Sigmoid colon (tissue), 6 donors: ENCODE measurements at regions not wholly inside any gene's neighbourhood (a gene's known extent, or its start where the extent isn't known, plus 50 kb on each side); places are given as distances from the start of the nearest gene placed in this dataset.
A peak's percentile ranks its signal among the peaks of the same experiment; 100 is the strongest.

Experiments used
- DNase-seq: peaks from one replicate; pipeline ENCODE4 v3.0.0-alpha.2; 2019
- H3K27ac ChIP-seq, 4 donors: fragments of 200-600 bp; sonication (generic); one replicate each; pipeline ENCODE4 v1.5.1; 2016 to 2019; ENCODE audit warnings: mild to moderate bottlenecking in 1 of 4
- H3K27me3 ChIP-seq, 3 donors: fragments of 200-600 bp; sonication (generic); one replicate each; pipeline ENCODE4 v1.5.1; 2019; ENCODE audit warnings: mild to moderate bottlenecking in 1 of 3
- H3K36me3 ChIP-seq, 4 donors: fragments of 200-600 bp; sonication (generic); one replicate each; pipeline ENCODE4 v1.5.1; 2016 to 2019
- H3K4me1 ChIP-seq, 4 donors: fragments of 200-600 bp; sonication (generic); one replicate each; pipeline ENCODE4 v1.5.1; 2017 to 2019
- H3K4me3 ChIP-seq, 4 donors: fragments of 200-600 bp; sonication (generic); one replicate each; pipeline ENCODE4 v1.5.1; 2017 to 2019; ENCODE audit warnings: mild to moderate bottlenecking in 2 of 4, moderate library complexity in 1 of 4
- H3K9me3 ChIP-seq, 4 donors: fragments of 200-600 bp in 3 of 4; sonication (generic) in 3 of 4; one replicate each; pipeline versions ENCODE4 v1.5.1 to v1.6.1; 2013 to 2019
- EP300 ChIP-seq, 4 donors: sonication (generic); formaldehyde crosslinking; IDR thresholded peaks; one replicate each; pipeline ENCODE4 v1.6.1; 2017; ENCODE audit warnings: antibody characterized with exemption in 4 of 4
- POLR2A ChIP-seq, 2 donors: fragments of 450-650 bp; IDR thresholded peaks; one replicate each; pipeline ENCODE4 v1.6.1; 2016; ENCODE audit warnings: antibody characterized with exemption in 2 of 2, mild to moderate bottlenecking in 2 of 2, moderate library complexity in 2 of 2
- POLR2AphosphoS5 ChIP-seq, 4 donors: sonication (generic); formaldehyde crosslinking; IDR thresholded peaks; one replicate each; pipeline ENCODE4 v1.6.1; 2017; ENCODE audit warnings: antibody characterized with exemption in 4 of 4
- WGBS, 2 donors: extraction: QIAGEN DNeasy Blood & Tissue Kit; methylation state at CpG; one replicate each; pipeline ENCODE4 v1.1.7; 2013; 5-methylcytosine and 5-hydroxymethylcytosine counted together
- intact Hi-C: fragments of 100-400 bp; cut with DNase I; formaldehyde crosslinking; loops from one replicate; pipeline ENCODE4 v1.15.1; 2023
- TF ChIP-seq, protein P1 (sequence below), 4 experiments: fragments of 450-650 bp in 3 of 4; fragments of 200-600 bp in 1 of 4; IDR thresholded peaks; one replicate each; pipeline ENCODE4 v1.5.1; 2016 to 2019; ENCODE audit warnings: antibody characterized with exemption in 4 of 4, mild to moderate bottlenecking in 3 of 4, moderate library complexity in 2 of 4
- donor health status: healthy with polysubstance abuse.
- donor health status: healthy.

DNA sequence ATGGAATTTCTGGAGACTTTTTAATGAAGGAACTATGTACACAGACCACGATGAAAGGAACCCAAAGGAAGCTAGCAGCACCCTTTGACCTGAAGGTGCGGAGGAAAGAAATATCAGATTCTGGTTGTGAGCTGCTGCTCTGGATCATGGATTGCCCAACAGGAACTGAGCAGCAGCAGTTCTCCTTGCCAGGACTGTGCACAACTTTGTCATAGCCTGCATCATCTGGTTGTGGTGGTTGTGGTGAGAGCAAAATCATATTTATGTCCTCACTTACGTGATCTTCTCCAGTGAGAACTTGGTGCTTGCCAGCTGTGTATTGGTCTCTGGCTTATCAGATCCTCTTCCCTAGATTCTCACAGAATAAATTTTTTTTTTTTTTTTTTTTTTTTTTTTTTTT is 70.7 kb upstream of the LPAR1 start:
- 79 to 89% methylated on average over 3 of the region's 3 CpGs for WGBS, 2 donors
- Histone ChIP-seq H3K27ac (no peak overlapping the region), H3K4me3 (no peak overlapping the region), H3K36me3 (no peaks in the 10 kb centered on the region), H3K4me1 (no peaks in the 10 kb centered on the region), H3K9me3 (no peaks in the 10 kb centered on the region), H3K27me3 (no peaks in the 10 kb centered on the region)
- intact Hi-C loops, result no loop called here
- no peak for DNase-seq
- TF ChIP-seq, protein P1, sequence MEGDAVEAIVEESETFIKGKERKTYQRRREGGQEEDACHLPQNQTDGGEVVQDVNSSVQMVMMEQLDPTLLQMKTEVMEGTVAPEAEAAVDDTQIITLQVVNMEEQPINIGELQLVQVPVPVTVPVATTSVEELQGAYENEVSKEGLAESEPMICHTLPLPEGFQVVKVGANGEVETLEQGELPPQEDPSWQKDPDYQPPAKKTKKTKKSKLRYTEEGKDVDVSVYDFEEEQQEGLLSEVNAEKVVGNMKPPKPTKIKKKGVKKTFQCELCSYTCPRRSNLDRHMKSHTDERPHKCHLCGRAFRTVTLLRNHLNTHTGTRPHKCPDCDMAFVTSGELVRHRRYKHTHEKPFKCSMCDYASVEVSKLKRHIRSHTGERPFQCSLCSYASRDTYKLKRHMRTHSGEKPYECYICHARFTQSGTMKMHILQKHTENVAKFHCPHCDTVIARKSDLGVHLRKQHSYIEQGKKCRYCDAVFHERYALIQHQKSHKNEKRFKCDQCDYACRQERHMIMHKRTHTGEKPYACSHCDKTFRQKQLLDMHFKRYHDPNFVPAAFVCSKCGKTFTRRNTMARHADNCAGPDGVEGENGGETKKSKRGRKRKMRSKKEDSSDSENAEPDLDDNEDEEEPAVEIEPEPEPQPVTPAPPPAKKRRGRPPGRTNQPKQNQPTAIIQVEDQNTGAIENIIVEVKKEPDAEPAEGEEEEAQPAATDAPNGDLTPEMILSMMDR (IDR thresholded peaks at IDR 0.05), result no peak
- TF ChIP-seq POLR2AphosphoS5 (IDR thresholded peaks at IDR 0.05) (no peak), EP300 (IDR thresholded peaks at IDR 0.05) (no peak), POLR2A (IDR thresholded peaks at IDR 0.05) (no peak)

DNA sequence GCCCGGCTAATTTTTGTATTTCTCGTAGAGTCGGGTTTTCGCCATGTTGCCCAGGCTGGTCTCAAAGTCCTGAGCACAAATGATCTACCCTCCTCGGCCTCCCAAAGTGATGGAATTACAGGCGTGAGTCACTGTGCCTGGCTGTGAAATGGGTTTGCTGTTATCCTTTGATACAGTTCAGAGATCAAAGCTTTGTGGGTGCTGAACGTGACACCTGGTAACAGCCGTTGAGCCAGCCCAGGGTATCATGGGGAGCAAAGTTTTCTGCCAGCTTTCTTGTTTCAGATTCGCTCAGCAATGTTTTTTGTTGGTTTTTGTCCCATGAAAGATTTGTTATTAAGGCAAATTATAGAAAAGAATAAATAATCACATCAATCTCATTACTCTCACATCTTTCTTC is 68.9 kb upstream of the LPAR1 start:
- TF ChIP-seq, protein P1 (IDR thresholded peaks at IDR 0.05), result no peak
- H3K9me3 ChIP-seq, result no peaks in the 10 kb centered on the region
- H3K4me3 ChIP-seq, result no peak overlapping the region
- intact Hi-C loops, result no loop called here
- WGBS, 2 donors, result 90 to 93% methylated on average over 9 of the region's 9 CpGs
- no peak for DNase-seq
- no peaks in the 10 kb centered on the region for H3K4me1 ChIP-seq
- no peak overlapping the region for H3K27ac ChIP-seq
- no peaks in the 10 kb centered on the region for H3K36me3 ChIP-seq
- no peaks in the 10 kb centered on the region for H3K27me3 ChIP-seq

DNA sequence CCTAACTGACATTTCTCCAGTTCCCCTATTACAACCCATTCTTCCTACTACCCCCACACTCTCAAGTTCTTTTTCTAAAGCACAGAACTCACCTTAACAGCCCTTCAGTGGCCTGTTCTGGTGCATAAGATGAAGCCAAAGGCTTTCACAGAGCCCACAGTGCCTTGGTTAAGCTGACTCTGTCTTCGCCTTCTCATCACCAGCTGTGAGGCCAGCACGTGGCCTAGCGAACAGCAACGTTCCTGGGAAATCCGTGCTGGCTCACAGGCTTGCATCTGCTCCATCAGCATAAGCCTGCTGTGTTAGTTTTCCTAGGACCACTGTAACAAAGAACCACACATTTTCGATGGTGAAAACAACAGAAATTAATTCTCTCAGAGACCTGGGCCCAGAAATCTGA is 67.9 kb upstream of the LPAR1 start:
- 85 to 91% methylated on average over 6 of the region's 6 CpGs for WGBS, 2 donors
- Histone ChIP-seq H3K4me3 (no peak overlapping the region), H3K4me1 (no peaks in the 10 kb centered on the region), H3K27ac (no peak overlapping the region), H3K27me3 (no peaks in the 10 kb centered on the region), H3K9me3 (no peaks in the 10 kb centered on the region), H3K36me3 (no peaks in the 10 kb centered on the region)
- intact Hi-C loops, result no loop called here
- DNase-seq, result no peak
- TF ChIP-seq, protein P1 (IDR thresholded peaks at IDR 0.05), result no peak
- TF ChIP-seq EP300 (IDR thresholded peaks at IDR 0.05), result no peak
- no peak for TF ChIP-seq POLR2A (IDR thresholded peaks at IDR 0.05)
- TF ChIP-seq POLR2AphosphoS5 (IDR thresholded peaks at IDR 0.05), result no peak

DNA sequence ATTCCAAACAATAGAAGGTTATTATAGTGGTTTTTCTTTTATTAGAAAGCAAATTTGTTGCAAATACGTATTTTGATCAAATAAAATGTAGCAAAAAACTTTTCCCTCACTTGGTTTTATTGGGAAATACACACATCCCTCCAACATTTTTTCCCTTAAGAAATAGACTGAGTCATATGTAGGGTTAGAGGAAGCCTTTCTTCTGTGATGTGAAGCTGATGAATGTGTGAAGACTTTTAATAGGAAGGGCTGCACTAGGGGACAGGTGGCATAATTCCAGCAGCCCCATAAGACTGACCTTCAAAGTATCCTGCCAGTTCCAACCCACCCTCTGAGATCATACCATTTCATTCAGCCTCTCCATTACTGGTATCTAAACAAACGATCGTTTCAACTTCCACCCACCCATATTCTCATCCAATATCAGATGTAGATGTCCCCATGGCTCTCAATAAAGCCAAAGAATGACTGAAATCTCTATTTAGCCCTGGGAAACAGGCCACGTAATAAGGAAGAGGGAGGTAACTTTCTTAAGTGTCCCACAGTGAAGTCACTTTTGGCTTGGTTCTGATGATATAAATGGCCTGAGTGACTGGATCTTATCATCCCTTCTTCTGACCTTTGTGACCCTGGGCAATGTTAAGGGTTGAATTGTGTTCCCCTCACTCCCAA is 64.7 kb upstream of the LPAR1 start:
- intact Hi-C loops, result no loop called here
- H3K27me3 ChIP-seq, result no peaks in the 10 kb centered on the region
- 76 to 86% methylated on average over 4 of the region's 4 CpGs for WGBS, 2 donors
- no peaks in the 10 kb centered on the region for H3K36me3 ChIP-seq
- H3K4me1 ChIP-seq, result no peaks in the 10 kb centered on the region
- H3K9me3 ChIP-seq, result no peaks in the 10 kb centered on the region
- TF ChIP-seq, protein P1 (IDR thresholded peaks at IDR 0.05), result no peak
- no peak for TF ChIP-seq POLR2A (IDR thresholded peaks at IDR 0.05)
- no peak for TF ChIP-seq EP300 (IDR thresholded peaks at IDR 0.05)
- no peak for TF ChIP-seq POLR2AphosphoS5 (IDR thresholded peaks at IDR 0.05)
- H3K27ac ChIP-seq, result peak overlapping the region in 1 of 4 donors; percentile 42
- DNase-seq, result no peak
- no peak overlapping the region for H3K4me3 ChIP-seq
